GM21723 (cell line): ENCODE measurements at regions not wholly inside any gene's neighbourhood (a gene's known extent, or its start where the extent isn't known, plus 50 kb on each side); places are given as distances from the start of the nearest gene placed in this dataset.

Experiments used
- ATAC-seq: cut with Tn5 transposase; IDR thresholded peaks from one replicate; pipeline ENCODE4 v1.9.1; 2021; ENCODE audit warnings: mild to moderate bottlenecking, moderate library complexity; ENCODE audit not compliant: unreplicated experiment

GRCh38 chr13:72039126-72039525 lies 172.1 kb upstream of the DACH1 start:
- no peak for ATAC-seq

GRCh38 chr13:72029981-72030380 lies 163.0 kb upstream of the DACH1 start:
- ATAC-seq: no peak

GRCh38 chr13:72025836-72026235 lies 158.8 kb upstream of the DACH1 start:
- no peak for ATAC-seq

- no peak for ATAC-seq
Measured at GRCh38 chr13:72023895-72024294, 156.9 kb upstream of the DACH1 start.

GRCh38 chr13:72005455-72005854 lies 138.5 kb upstream of the DACH1 start:
- no peak for ATAC-seq

GRCh38 chr13:72004784-72005374 lies 137.9 kb upstream of the DACH1 start:
- no peak for ATAC-seq

- no peak for ATAC-seq
Measured at GRCh38 chr13:72004246-72004645, 137.2 kb upstream of the DACH1 start.

- no peak for ATAC-seq
Measured at GRCh38 chr13:71998223-71998622, 131.2 kb upstream of the DACH1 start.

GRCh38 chr13:71979616-71980015 lies 112.6 kb upstream of the DACH1 start:
- ATAC-seq: no peak

- no peak for ATAC-seq
Measured at GRCh38 chr13:71977028-71977427, 110.0 kb upstream of the DACH1 start.

GRCh38 chr13:71967990-71968389 lies 101.0 kb upstream of the DACH1 start:
- ATAC-seq: no peak

- ATAC-seq: no peak
Measured at GRCh38 chr13:71964491-71965100, 97.6 kb upstream of the DACH1 start.

GRCh38 chr13:71962735-71963134 lies 95.7 kb upstream of the DACH1 start:
- no peak for ATAC-seq

- no peak for ATAC-seq
Measured at GRCh38 chr13:71962126-71962525, 95.1 kb upstream of the DACH1 start.

- ATAC-seq: no peak
Measured at GRCh38 chr13:71949441-71949840, 82.4 kb upstream of the DACH1 start.

GRCh38 chr13:71939186-71939585 lies 72.2 kb upstream of the DACH1 start:
- no peak for ATAC-seq

GRCh38 chr13:71935166-71935840 lies 68.3 kb upstream of the DACH1 start:
- no peak for ATAC-seq

- ATAC-seq: no peak
Measured at GRCh38 chr13:71924931-71925330, 57.9 kb upstream of the DACH1 start.

- no peak for ATAC-seq
Measured at GRCh38 chr13:71922194-71922593, 55.2 kb upstream of the DACH1 start.
